Fibroblast of the conjunctiva (primary cell): ENCODE measurements at regions not wholly inside any gene's neighbourhood (a gene's known extent, or its start where the extent isn't known, plus 50 kb on each side); places are given as distances from the start of the nearest gene placed in this dataset.

Experiments used
- DNase-seq: peaks from one replicate; pipeline ENCODE4 v3.0.0-alpha.2; 2010; ENCODE audit warnings: low read depth

GRCh38 chr14:51513281-51513680 is 138.4 kb upstream of the FRMD6 start:
- no peak for DNase-seq

- no peak for DNase-seq
Measured at GRCh38 chr14:51513933-51514332, 137.8 kb upstream of the FRMD6 start.

DNA sequence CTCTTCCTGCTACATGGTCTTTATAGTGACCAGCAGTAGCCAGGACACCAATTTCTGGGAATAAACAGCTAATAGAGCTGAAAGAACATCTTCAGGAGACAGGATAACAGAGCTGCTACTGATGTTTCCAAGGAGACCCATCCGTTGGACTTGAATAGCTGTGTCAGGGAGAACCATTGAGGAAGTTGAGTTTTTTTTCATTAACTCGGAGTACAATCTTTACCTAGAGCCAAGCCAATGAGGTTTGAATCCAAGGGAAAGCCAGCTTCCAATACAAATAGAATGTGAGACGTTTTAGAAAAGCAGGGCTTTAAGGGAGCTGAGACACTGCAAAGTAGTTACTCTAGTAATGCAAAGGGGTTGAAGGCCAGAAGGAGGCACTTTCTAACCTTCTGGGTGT is 136.1 kb upstream of the FRMD6 start:
- DNase-seq, result no peak

DNA sequence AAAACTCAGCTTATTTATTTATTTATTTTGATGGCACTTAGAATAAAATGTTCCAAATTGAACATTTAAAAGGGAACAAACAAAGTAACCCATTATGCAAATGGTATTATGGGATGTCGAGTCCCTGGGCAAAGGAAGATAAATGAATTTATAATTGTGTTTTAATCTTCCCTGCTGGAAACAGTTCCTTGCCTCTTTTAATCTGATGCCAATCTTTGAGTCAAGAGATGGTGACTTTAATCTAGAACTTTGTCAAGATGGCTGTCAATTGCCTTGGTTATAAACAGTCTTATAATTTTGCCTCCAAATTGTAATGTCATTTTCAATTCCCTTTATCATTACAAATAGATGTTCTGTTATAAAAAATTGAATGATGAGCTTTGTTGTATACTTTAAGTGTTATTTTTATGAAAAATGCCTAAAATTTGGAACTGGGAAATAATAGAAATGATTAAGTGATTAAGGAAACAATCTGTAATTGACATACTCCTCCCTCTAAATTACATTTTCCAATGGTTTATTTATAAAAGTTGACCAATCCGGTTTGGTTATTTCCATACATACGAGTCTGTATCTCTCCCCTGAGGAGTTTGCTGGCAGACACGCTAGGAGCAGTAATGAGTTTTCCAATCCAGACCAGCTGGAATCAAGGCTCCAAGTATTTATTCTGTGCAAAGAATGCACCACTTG is 134.9 kb upstream of the FRMD6 start:
- no peak for DNase-seq

DNA sequence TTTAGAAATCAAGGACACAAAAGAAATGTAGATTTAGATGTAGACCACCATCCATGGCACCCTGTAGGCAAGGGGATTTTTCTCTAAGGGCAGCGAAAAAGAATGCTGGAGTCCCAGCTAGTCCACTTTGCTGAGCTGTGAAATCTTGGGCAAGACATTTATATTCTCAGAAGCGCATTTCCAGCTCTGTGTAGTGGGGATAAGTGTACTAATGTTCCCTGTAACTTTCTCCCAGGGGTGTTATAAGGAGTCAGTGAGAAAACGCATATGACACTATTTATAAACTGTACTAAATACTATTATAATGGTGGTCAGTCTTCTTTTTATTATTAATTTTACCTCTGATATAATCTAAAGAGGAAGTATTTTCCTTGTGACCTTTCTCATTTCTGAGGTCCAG is 133.4 kb upstream of the FRMD6 start:
- no peak for DNase-seq

DNA sequence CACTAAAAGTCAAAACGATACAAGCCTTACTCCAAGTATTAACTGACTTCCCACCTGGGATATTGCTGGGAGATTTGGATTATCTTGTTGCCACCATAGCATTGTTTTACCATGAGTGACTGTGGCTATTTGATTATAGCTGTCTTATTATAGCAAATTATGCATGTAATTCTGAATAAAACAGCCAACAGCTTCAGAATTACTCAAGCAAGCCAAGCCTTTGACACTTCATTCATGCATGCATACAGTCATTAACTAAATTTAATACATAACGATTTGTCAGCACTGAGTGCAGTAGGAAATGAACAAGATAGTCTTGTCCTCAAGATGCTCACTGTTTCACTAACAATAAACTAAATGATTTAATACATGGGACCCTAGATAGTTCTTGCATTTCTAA is 133.0 kb upstream of the FRMD6 start:
- DNase-seq, result no peak

GRCh38 chr14:51520087-51520486 is 131.6 kb upstream of the FRMD6 start:
- no peak for DNase-seq

DNA sequence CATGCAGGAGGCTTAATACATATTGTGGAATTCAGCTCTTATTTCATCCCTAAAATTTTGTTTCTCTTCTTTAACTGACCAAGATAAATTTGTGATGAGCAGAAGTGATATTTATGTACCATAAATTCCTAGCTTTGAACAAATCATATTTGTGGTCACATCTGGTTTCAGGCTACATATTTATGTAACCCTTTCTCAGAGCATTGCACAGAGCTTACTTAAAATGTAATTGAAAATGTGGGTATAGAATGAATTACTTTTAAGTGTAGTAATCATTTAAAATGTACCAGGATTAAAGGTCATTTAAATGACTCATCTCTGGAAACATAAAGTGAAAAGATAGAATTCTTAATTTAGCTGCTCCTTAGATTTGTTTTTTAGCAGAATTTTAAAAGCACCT is 129.9 kb upstream of the FRMD6 start:
- peak; percentile 27 for DNase-seq

- DNase-seq, result no peak
Measured at GRCh38 chr14:51523243-51523642, 128.5 kb upstream of the FRMD6 start.

- no peak for DNase-seq
Measured at GRCh38 chr14:51525739-51526138, 126.0 kb upstream of the FRMD6 start.

DNA sequence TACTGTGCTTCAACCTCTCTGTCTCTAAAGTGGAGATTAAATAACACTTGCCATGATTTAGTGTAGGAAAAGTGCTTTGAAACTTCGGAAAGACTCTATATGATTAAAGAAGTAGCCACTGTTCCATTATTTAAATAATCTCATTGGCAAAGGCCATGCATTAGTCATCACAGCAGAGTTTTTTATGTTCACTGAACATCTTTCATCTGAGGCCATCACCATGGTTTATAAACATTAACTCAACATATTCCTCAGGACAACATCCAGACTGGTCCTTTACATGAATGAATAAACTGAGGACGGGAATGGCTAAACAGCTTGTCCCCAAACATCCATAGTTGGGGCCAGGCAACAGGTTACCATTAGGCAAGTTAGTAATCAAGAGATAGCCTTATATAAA is 124.6 kb upstream of the FRMD6 start:
- DNase-seq, result peak; percentile 41

DNA sequence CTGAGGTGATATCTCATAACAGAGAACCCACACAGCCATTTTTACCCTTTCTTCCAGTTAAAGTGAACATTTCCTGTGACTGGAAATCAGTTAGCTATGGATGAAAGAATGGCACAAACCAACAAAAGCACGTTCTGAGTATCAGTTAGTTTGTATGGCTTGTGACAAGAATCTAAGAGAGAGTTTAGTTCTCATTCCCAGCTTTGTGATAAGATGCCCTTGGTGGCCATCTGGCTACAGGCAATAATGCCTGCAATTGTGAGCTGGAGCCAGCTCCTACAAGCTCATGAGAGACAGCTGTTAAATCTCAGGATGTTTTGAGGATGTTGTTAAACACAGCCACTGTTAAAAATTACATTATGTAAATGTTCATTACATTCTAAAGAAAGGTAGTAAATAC is 122.0 kb upstream of the FRMD6 start:
- no peak for DNase-seq

- no peak for DNase-seq
Measured at GRCh38 chr14:51533160-51533559, 118.5 kb upstream of the FRMD6 start.

DNA sequence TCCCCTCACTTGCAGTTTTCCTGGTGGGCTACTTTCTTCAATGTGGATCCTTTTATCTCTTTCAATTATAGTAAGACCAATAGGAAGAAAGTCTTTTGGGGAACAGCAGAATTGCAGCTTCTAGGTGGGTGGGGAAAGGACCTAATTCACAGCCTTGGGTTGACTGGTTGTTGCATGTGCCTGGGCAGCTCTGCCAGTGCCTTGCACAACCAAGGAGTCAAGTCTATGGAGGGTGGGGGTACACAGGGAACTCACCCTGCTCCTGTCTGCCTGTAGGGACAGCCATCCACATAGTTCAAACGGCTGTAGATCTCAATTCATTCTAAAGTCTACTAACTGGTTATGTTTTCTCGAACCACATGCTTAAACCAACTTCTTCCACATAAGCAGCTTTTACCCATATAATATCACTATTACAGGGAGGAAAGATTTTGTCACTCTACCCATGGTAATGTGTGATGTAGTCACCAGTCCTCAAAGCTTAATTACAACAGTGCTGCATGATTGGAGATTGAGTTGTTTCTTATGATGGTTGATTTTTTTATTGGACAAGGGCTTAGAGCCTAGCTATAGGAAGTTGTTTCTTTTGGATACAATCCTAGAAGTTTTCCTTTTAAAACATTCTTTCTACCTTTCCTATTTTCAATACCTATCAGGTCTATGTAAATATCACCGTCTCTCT is 117.7 kb upstream of the FRMD6 start:
- DNase-seq, result no peak

- DNase-seq, result no peak
Measured at GRCh38 chr14:51534610-51535011, 117.1 kb upstream of the FRMD6 start.

DNA sequence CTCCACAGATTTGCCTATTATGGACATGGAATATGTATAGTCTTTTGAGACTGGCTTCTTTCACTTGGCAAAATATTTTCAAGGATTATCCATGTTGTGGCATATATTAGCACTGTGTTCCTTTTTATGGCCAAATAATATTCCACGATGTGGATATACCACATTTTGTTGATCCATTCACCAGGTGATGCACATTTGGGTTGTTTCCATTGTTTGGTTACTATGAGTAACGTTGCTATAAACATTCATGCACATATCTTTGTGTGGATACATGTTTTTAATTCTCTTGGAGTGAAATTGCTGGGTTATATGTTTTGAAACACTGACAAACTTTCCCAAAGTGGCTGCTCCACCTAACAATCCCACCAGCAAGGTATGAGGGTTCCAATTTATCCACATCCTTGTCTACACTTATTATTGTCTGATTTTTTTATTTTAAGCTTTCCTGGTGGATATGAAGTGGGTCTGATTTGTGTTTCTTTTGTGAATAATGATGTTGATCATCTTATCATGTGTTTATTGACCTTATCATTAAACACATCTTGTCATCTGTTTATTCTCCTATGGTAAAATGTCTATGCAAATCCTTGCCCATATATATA is 116.2 kb upstream of the FRMD6 start:
- DNase-seq, result no peak

GRCh38 chr14:51538973-51539372 is 112.7 kb upstream of the FRMD6 start:
- DNase-seq, result no peak

DNA sequence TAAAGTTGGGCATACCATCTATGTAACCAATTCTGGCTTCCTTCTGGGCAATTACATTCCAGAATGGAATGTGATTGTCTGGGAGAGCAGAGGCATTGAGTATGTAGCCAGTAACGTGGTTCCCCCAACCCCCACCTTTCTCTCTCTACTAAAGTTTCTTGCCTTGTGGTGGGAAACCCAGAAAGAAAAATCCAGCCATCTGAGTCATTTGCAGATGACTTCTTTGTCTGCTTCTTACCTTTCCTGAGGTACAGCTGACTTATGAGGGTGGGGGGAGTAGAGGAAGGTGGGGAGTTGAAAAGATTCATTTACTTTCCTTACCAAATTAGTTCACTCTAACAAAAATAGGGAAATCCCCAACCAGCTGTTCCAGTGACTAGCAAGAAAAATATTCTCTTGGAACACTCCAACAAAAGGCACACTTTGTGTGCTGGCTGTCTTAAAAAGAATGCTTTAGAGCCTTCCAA is 112.1 kb upstream of the FRMD6 start:
- DNase-seq, result peak; percentile 41

DNA sequence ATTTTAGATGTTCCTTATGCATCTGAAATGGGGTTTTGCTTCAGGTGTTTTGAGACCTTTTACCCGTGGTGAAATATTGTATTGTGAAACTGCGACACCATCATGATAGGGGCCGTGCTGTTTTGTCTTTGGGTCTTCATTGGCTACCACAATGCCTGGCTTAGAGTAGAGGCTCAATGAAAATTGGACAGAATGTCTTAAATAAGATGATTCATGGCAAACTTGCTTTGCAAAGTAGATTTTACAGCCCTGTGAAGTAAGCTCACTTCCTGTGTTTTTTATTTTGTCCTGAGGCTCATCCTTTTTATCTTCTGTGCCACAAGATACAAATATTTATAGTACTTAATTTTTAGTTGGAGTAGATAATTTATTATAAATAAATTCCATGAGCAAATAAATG is 111.3 kb upstream of the FRMD6 start:
- DNase-seq, result no peak

DNA sequence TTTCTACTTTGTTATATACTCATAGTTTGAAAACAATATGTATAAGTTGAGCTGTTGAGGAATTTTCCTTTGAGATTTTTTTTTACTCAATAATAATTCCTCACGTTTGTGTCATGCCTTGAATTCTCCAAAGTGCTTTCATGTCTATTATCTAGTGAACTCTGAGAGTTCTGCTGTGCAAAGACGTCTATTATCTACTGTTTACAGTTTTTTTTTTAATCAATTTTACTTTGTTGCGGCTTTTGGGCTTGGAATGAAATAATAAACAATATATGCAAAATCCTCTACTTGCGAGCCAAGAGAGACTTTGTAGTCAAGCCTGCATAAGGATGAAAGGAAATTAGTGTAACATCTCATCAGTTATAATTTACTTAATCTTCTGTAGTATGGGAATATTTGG is 107.2 kb upstream of the FRMD6 start:
- DNase-seq, result no peak

GRCh38 chr14:51544901-51545300 is 106.8 kb upstream of the FRMD6 start:
- DNase-seq, result no peak

- DNase-seq, result no peak
Measured at GRCh38 chr14:51545396-51545795, 106.3 kb upstream of the FRMD6 start.

GRCh38 chr14:51546099-51546498 is 105.6 kb upstream of the FRMD6 start:
- DNase-seq, result no peak
